GM12878 (cell line): ENCODE measurements at regions not wholly inside any gene's neighbourhood (a gene's known extent, or its start where the extent isn't known, plus 50 kb on each side); places are given as distances from the start of the nearest gene placed in this dataset.
"Not testable (repeated sequence)": the region's sequence is repeated elsewhere in the genome, so short reads cannot be mapped to it uniquely, and the experiment has no call there.

ENCODE experiments used
- ATAC-seq: fragments of 200-7000 bp; cut with Tn5 transposase; 3 replicates; pipeline ENCODE4 v1.9.1; 2020; ENCODE audit warnings: mild to moderate bottlenecking, moderate library complexity
- BruUV-seq: library from RNA; stranded (reverse); fragments of 400-500 nt; replicated peaks from 2 replicates; lab custom pipeline; 2021; lab: Mats Ljungman, UMichigan
- CTCF ChIA-PET: fragments of 300-600 bp; sonication (Branson Sonifier 250); formaldehyde crosslinking; extraction: SDS; loops from one replicate; lab custom pipeline; 2021; ENCODE audit warnings: inconsistent platforms; lab: Yijun Ruan, JAX
- POLR2A ChIA-PET: fragments of 350-600 bp; formaldehyde crosslinking; extraction: SDS; loops from one replicate; lab custom pipeline; 2021; ENCODE audit warnings: inconsistent platforms; lab: Charles Lee
- RAD21 ChIA-PET: fragments of 300-600 bp; sonication (Branson Sonifier 250); formaldehyde crosslinking; loops from one replicate; lab custom pipeline; 2023; ENCODE audit warnings: antibody characterized with exemption; ENCODE audit not compliant: unreplicated experiment; lab: Charles Lee
- SMC1A ChIA-PET: fragments of 300-600 bp; sonication (Branson Sonifier 250); formaldehyde crosslinking; loops from one replicate; lab custom pipeline; 2023; ENCODE audit not compliant: unreplicated experiment, uncharacterized antibody; lab: Charles Lee
- DNase-seq: peaks from one replicate; pipeline ENCODE4 v3.0.0-alpha.2; 2011; ENCODE audit warnings: low read depth, low spot score
- FAIRE-seq: peaks from 3 replicates; lab custom pipeline; 2011; peaks lifted over from hg19 to GRCh38; lab: Jason Lieb, UNC
- H2AFZ ChIP-seq: 2 replicates; pipeline ENCODE4 v1.6.0; 2011; ENCODE audit warnings: low read depth, low read length, control low read depth; ENCODE audit not compliant: control insufficient read depth
- H3K27ac ChIP-seq: 2 replicates; pipeline ENCODE4 v1.5.1; 2011; ENCODE audit warnings: control low read depth; ENCODE audit not compliant: control insufficient read depth, insufficient read depth
- H3K27me3 ChIP-seq, 2 experiments: replicated peaks in 1 of 2; 2 replicates each; pipeline versions ENCODE4 v1.6.0 to v1.6.1; 2011; ENCODE audit warnings: low read length in 1 of 2; ENCODE audit not compliant: control insufficient read depth in 2 of 2, insufficient read depth in 2 of 2
- H3K36me3 ChIP-seq, 2 experiments: 2 replicates each; pipeline ENCODE4 v1.5.1; 2011; ENCODE audit warnings: low read length in 1 of 2; ENCODE audit not compliant: control insufficient read depth in 2 of 2, insufficient read depth in 2 of 2
- H3K4me1 ChIP-seq: 2 replicates; pipeline ENCODE4 v1.6.1; 2011; ENCODE audit warnings: mild to moderate bottlenecking, low read length, moderate library complexity, mixed read lengths; ENCODE audit not compliant: control insufficient read depth, insufficient read depth
- H3K4me2 ChIP-seq: 2 replicates; pipeline ENCODE4 v1.6.0; 2011; ENCODE audit warnings: control low read depth; ENCODE audit not compliant: control insufficient read depth, insufficient read depth
- H3K4me3 ChIP-seq: fragments of 200-600 bp; sonication (generic); 2 replicates; pipeline ENCODE4 v1.5.1; 2016
- H3K79me2 ChIP-seq: 2 replicates; pipeline ENCODE4 v1.6.0; 2011; ENCODE audit warnings: low read length; ENCODE audit not compliant: control insufficient read depth, insufficient read depth
- H3K9ac ChIP-seq: 2 replicates; pipeline ENCODE4 v1.8.0; 2011; ENCODE audit warnings: low read length, control low read depth, mixed read lengths; ENCODE audit not compliant: control insufficient read depth, insufficient read depth
- H3K9me3 ChIP-seq: replicated peaks from 3 replicates; pipeline ENCODE4 v1.5.1; 2011; ENCODE audit warnings: mild to moderate bottlenecking, low read length; ENCODE audit not compliant: control insufficient read depth, insufficient read depth
- H4K20me1 ChIP-seq: 2 replicates; pipeline ENCODE4 v1.6.0; 2011; ENCODE audit not compliant: control insufficient read depth, insufficient read depth
- WGBS: methylation state at CpG from one replicate; pipeline ENCODE4 v1.1.6; 2016; ENCODE audit warnings: low lambda C conversion rate; ENCODE audit not compliant: insufficient replicate concordance, insufficient coverage; ENCODE audit errors: missing lambda C conversion rate; 5-methylcytosine and 5-hydroxymethylcytosine counted together
- in situ Hi-C: fragments of 300-500 bp; cut with MboI; formaldehyde crosslinking; loops from 9 replicates; pipeline ENCODE4 v1.14.3; 2018; ENCODE audit warnings: mixed read lengths
- intact Hi-C: fragments of 100-400 bp; cut with micrococcal nuclease; formaldehyde crosslinking; loops from one replicate; pipeline ENCODE4 v1.14.2; 2022; ENCODE audit not compliant: unreplicated experiment

GRCh38 chr15:20276312-20277114, 265.1 kb downstream of the GOLGA6L6 start:
- H3K9ac ChIP-seq, H3K4me1 ChIP-seq, in situ Hi-C loops, H3K9me3 ChIP-seq, ATAC-seq, H3K4me2 ChIP-seq, intact Hi-C loops, CTCF ChIA-PET, H3K27ac ChIP-seq, FAIRE-seq, DNase-seq, H3K27me3 ChIP-seq, POLR2A ChIA-PET, BruUV-seq, H3K36me3 ChIP-seq, RAD21 ChIA-PET, SMC1A ChIA-PET, H3K4me3 ChIP-seq, H4K20me1 ChIP-seq, H3K79me2 ChIP-seq, H2AFZ ChIP-seq: not testable (repeated sequence)
- 32% methylated on average over 13 of the region's 13 CpGs for WGBS

GRCh38 chr15:20275373-20275967, 266.1 kb downstream of the GOLGA6L6 start:
- ATAC-seq, POLR2A ChIA-PET, H3K4me2 ChIP-seq, in situ Hi-C loops, FAIRE-seq, BruUV-seq, DNase-seq, H3K4me3 ChIP-seq, H4K20me1 ChIP-seq, H3K9ac ChIP-seq, H3K27me3 ChIP-seq, H3K27ac ChIP-seq, CTCF ChIA-PET, H3K79me2 ChIP-seq, intact Hi-C loops, H3K9me3 ChIP-seq, SMC1A ChIA-PET, H3K36me3 ChIP-seq, RAD21 ChIA-PET, H3K4me1 ChIP-seq, H2AFZ ChIP-seq: not testable (repeated sequence)
- 8% methylated on average over 5 of the region's 5 CpGs for WGBS
